A673 (cell line): ENCODE measurements at regions not wholly inside any gene's neighbourhood (a gene's known extent, or its start where the extent isn't known, plus 50 kb on each side); places are given as distances from the start of the nearest gene placed in this dataset.

Source experiments
- EZH2 ChIP-seq: fragments of 200-600 bp; sonication (generic); IDR thresholded peaks from 2 replicates; pipeline ENCODE4 v1.6.1; 2017; ENCODE audit warnings: borderline replicate concordance, low read depth, mild to moderate bottlenecking, mixed read lengths, antibody characterized with exemption, low read length; ENCODE audit not compliant: poor library complexity, severe bottlenecking
- TF ChIP-seq, protein P1 (sequence below): fragments of 300-800, 200-600 bp; sonication (generic); conservative IDR thresholded peaks from 2 replicates; pipeline ENCODE4 v1.5.1; 2017; ENCODE audit warnings: low read depth, mild to moderate bottlenecking, antibody characterized with exemption, low read length, moderate library complexity, mixed read lengths

DNA sequence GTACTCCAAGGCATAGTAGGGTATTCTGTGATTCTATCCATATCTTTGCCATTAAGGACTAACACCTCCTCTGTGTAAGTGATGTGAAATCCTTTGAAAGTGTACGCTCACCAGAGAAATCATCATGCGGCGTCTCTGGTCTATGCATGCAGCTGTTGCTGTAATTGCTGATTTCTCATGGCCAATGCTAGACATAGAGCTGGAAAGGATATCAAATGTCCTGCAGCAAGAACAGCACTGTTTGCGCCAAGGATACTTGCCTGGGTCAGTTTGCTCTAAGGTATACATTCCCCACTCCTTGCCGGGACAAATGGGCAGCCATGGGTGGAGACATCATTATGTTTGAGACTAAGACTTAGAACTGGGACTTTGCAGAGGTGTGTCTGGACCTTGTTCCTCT is 896.4 kb downstream of the BCL11B start:
- TF ChIP-seq, protein P1, sequence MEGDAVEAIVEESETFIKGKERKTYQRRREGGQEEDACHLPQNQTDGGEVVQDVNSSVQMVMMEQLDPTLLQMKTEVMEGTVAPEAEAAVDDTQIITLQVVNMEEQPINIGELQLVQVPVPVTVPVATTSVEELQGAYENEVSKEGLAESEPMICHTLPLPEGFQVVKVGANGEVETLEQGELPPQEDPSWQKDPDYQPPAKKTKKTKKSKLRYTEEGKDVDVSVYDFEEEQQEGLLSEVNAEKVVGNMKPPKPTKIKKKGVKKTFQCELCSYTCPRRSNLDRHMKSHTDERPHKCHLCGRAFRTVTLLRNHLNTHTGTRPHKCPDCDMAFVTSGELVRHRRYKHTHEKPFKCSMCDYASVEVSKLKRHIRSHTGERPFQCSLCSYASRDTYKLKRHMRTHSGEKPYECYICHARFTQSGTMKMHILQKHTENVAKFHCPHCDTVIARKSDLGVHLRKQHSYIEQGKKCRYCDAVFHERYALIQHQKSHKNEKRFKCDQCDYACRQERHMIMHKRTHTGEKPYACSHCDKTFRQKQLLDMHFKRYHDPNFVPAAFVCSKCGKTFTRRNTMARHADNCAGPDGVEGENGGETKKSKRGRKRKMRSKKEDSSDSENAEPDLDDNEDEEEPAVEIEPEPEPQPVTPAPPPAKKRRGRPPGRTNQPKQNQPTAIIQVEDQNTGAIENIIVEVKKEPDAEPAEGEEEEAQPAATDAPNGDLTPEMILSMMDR, result no peak
- TF ChIP-seq EZH2, result no peak
